ENCODE measurements at regions not wholly inside any gene's neighbourhood (a gene's known extent, or its start where the extent isn't known, plus 50 kb on each side); places are given as distances from the start of the nearest gene placed in this dataset.

DNA sequence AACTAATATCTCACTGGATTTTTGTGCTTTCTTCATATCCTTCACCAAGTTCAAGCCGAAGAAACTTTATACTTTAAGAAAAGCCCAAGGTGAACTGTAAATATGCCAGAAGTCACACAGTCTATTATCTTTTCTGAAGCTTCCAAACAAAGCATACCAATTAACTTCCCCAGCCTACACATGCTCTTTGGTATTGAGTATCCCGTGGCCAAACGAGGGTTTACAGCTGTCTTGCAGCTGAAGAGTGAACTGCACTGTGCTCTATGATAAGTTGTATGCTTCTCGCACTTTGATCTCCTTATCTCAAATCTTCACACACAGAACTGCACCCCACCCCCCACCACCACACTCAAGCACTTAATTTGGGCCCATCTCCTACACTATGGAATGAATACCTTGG is 215.6 kb upstream of the VEPH1 start (continued):
- TF ChIP-seq CBFA2T3 (IDR thresholded peaks at IDR 0.05) (peak; percentile 75), CREB1 (IDR thresholded peaks at IDR 0.05) (no peak), CREB1 (CRISPR knock-in tag; IDR thresholded peaks at IDR 0.05) (no peak), SMARCC2 (IDR thresholded peaks at IDR 0.05; ENCODE audit: low read depth) (no peak), ZNF239 (CRISPR knock-in tag; IDR thresholded peaks at IDR 0.05) (no peak), TCF3 (CRISPR knock-in tag; IDR thresholded peaks at IDR 0.05) (no peak), BRCA1 (IDR thresholded peaks at IDR 0.05) (no peak), BRCA1 (CRISPR knock-in tag; IDR thresholded peaks at IDR 0.05) (no peak), TEAD4 (IDR thresholded peaks at IDR 0.05; ENCODE audit: low read length) (peak; percentile 70), TEAD4 (CRISPR knock-in tag; IDR thresholded peaks at IDR 0.05; ENCODE audit: borderline replicate concordance) (no peak), RBBP5 (IDR thresholded peaks at IDR 0.05; ENCODE audit: borderline replicate concordance, insufficient read depth, low read length, poor library complexity, severe bottlenecking) (no peak), GABPB1 (CRISPR knock-in tag; IDR thresholded peaks at IDR 0.05) (no peak), NEUROD1 (IDR thresholded peaks at IDR 0.05; ENCODE audit: borderline replicate concordance, low read depth, low read length, partially characterized antibody) (no peak), TAL1 (IDR thresholded peaks at IDR 0.05) (peak; percentile 52; the same call in 1 of the 2 replicates), BRF1 (IDR thresholded peaks at IDR 0.05; ENCODE audit: borderline replicate concordance, extremely low read depth, insufficient read length) (no peak)
- TF ChIP-seq, protein P1, sequence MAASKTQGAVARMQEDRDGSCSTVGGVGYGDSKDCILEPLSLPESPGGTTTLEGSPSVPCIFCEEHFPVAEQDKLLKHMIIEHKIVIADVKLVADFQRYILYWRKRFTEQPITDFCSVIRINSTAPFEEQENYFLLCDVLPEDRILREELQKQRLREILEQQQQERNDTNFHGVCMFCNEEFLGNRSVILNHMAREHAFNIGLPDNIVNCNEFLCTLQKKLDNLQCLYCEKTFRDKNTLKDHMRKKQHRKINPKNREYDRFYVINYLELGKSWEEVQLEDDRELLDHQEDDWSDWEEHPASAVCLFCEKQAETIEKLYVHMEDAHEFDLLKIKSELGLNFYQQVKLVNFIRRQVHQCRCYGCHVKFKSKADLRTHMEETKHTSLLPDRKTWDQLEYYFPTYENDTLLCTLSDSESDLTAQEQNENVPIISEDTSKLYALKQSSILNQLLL (CRISPR knock-in tag; IDR thresholded peaks at IDR 0.05; ENCODE audit: borderline replicate concordance), result no peak
- TF ChIP-seq, protein P2, sequence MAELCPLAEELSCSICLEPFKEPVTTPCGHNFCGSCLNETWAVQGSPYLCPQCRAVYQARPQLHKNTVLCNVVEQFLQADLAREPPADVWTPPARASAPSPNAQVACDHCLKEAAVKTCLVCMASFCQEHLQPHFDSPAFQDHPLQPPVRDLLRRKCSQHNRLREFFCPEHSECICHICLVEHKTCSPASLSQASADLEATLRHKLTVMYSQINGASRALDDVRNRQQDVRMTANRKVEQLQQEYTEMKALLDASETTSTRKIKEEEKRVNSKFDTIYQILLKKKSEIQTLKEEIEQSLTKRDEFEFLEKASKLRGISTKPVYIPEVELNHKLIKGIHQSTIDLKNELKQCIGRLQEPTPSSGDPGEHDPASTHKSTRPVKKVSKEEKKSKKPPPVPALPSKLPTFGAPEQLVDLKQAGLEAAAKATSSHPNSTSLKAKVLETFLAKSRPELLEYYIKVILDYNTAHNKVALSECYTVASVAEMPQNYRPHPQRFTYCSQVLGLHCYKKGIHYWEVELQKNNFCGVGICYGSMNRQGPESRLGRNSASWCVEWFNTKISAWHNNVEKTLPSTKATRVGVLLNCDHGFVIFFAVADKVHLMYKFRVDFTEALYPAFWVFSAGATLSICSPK (IDR thresholded peaks at IDR 0.05; ENCODE audit: borderline replicate concordance), result no peak
- TF ChIP-seq, protein P3, sequence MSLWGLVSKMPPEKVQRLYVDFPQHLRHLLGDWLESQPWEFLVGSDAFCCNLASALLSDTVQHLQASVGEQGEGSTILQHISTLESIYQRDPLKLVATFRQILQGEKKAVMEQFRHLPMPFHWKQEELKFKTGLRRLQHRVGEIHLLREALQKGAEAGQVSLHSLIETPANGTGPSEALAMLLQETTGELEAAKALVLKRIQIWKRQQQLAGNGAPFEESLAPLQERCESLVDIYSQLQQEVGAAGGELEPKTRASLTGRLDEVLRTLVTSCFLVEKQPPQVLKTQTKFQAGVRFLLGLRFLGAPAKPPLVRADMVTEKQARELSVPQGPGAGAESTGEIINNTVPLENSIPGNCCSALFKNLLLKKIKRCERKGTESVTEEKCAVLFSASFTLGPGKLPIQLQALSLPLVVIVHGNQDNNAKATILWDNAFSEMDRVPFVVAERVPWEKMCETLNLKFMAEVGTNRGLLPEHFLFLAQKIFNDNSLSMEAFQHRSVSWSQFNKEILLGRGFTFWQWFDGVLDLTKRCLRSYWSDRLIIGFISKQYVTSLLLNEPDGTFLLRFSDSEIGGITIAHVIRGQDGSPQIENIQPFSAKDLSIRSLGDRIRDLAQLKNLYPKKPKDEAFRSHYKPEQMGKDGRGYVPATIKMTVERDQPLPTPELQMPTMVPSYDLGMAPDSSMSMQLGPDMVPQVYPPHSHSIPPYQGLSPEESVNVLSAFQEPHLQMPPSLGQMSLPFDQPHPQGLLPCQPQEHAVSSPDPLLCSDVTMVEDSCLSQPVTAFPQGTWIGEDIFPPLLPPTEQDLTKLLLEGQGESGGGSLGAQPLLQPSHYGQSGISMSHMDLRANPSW (CRISPR knock-in tag; IDR thresholded peaks at IDR 0.05), result no peak
- TF ChIP-seq, protein P4, sequence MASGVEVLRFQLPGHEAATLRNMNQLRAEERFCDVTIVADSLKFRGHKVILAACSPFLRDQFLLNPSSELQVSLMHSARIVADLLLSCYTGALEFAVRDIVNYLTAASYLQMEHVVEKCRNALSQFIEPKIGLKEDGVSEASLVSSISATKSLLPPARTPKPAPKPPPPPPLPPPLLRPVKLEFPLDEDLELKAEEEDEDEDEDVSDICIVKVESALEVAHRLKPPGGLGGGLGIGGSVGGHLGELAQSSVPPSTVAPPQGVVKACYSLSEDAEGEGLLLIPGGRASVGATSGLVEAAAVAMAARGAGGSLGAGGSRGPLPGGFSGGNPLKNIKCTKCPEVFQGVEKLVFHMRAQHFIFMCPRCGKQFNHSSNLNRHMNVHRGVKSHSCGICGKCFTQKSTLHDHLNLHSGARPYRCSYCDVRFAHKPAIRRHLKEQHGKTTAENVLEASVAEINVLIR (CRISPR knock-in tag; IDR thresholded peaks at IDR 0.05), result no peak
- TF ChIP-seq, protein P5, sequence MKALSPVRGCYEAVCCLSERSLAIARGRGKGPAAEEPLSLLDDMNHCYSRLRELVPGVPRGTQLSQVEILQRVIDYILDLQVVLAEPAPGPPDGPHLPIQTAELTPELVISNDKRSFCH (CRISPR knock-in tag; IDR thresholded peaks at IDR 0.05), result no peak
- TF ChIP-seq, protein P5 (tag; IDR thresholded peaks at IDR 0.05), result no peak
- TF ChIP-seq, protein P6, sequence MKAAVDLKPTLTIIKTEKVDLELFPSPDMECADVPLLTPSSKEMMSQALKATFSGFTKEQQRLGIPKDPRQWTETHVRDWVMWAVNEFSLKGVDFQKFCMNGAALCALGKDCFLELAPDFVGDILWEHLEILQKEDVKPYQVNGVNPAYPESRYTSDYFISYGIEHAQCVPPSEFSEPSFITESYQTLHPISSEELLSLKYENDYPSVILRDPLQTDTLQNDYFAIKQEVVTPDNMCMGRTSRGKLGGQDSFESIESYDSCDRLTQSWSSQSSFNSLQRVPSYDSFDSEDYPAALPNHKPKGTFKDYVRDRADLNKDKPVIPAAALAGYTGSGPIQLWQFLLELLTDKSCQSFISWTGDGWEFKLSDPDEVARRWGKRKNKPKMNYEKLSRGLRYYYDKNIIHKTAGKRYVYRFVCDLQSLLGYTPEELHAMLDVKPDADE (conservative IDR thresholded peaks at IDR 0.05; ENCODE audit: control insufficient read depth, low read depth, low read length), result no peak
